HG03342 (cell line): ENCODE measurements at regions not wholly inside any gene's neighbourhood (a gene's known extent, or its start where the extent isn't known, plus 50 kb on each side); places are given as distances from the start of the nearest gene placed in this dataset.
"Not testable (repeated sequence)": the region's sequence is repeated elsewhere in the genome, so short reads cannot be mapped to it uniquely, and the experiment has no call there.

Experiments used
- ATAC-seq: cut with Tn5 transposase; IDR thresholded peaks from one replicate; pipeline ENCODE4 v1.9.1; 2021; ENCODE audit warnings: mild to moderate bottlenecking, moderate library complexity; ENCODE audit not compliant: unreplicated experiment

GRCh38 chr21:31609081-31609480 is 50.4 kb upstream of the SOD1 start:
- ATAC-seq, result no peak

- ATAC-seq, result no peak
Measured at GRCh38 chr21:31607791-31608190, 51.7 kb upstream of the SOD1 start.

- ATAC-seq, result no peak
Measured at GRCh38 chr21:31606081-31606874, 53.2 kb upstream of the SOD1 start.

GRCh38 chr21:31604591-31605190 is 54.8 kb upstream of the SOD1 start:
- peak; percentile 63 for ATAC-seq

GRCh38 chr21:31599563-31599962 is 59.9 kb upstream of the SOD1 start:
- ATAC-seq, result no peak

GRCh38 chr21:31599013-31599412 is 60.5 kb upstream of the SOD1 start:
- no peak for ATAC-seq

- no peak for ATAC-seq
Measured at GRCh38 chr21:31597683-31598082, 61.8 kb upstream of the SOD1 start.

- no peak for ATAC-seq
Measured at GRCh38 chr21:31596055-31596454, 63.4 kb upstream of the SOD1 start.

- no peak for ATAC-seq
Measured at GRCh38 chr21:31594726-31595125, 64.8 kb upstream of the SOD1 start.

- no peak for ATAC-seq
Measured at GRCh38 chr21:31594279-31594678, 65.2 kb upstream of the SOD1 start.

- ATAC-seq, result no peak
Measured at GRCh38 chr21:31592963-31593560, 66.4 kb upstream of the SOD1 start.

- no peak for ATAC-seq
Measured at GRCh38 chr21:31592516-31592915, 67.0 kb upstream of the SOD1 start.

GRCh38 chr21:31589820-31590219 is 69.7 kb upstream of the SOD1 start:
- ATAC-seq, result no peak

GRCh38 chr21:31586118-31586517 is 73.4 kb upstream of the SOD1 start:
- ATAC-seq, result no peak

- ATAC-seq, result not testable (repeated sequence)
Measured at GRCh38 chr21:31583937-31584336, 75.6 kb upstream of the SOD1 start.

- no peak for ATAC-seq
Measured at GRCh38 chr21:31583498-31583897, 76.0 kb upstream of the SOD1 start.

- ATAC-seq, result no peak
Measured at GRCh38 chr21:31580866-31581276, 78.6 kb upstream of the SOD1 start.

- no peak for ATAC-seq
Measured at GRCh38 chr21:31577271-31577670, 82.2 kb upstream of the SOD1 start.

GRCh38 chr21:31576428-31576827 is 83.1 kb upstream of the SOD1 start:
- ATAC-seq, result no peak

GRCh38 chr21:31573217-31573616 is 86.3 kb upstream of the SOD1 start:
- no peak for ATAC-seq

- no peak for ATAC-seq
Measured at GRCh38 chr21:31571879-31572278, 87.6 kb upstream of the SOD1 start.
